ENCODE measurements at regions not wholly inside any gene's neighbourhood (a gene's known extent, or its start where the extent isn't known, plus 50 kb on each side); places are given as distances from the start of the nearest gene placed in this dataset.

DNA sequence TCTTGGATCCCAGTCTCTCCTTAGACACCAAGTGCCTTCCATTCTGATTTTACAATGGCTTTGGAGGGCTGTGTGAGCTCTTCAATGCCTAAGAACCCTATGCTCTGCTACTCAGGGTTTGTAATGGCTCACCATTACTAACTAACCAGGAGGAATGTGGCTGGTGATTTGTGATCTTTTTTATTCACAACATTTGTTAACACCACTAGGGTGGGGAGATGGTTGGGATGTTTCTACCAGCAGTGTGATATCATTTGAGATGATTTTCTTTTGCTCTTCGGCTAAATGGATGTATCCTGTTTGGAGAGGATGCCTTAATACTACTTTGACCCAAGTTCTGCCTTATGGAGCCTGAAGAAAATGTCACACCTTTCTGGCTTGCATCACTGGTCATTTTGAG lies 226.9 kb downstream of the MFSD1 start:
- intact Hi-C loops (cut with DNase I): no loop called here

DNA sequence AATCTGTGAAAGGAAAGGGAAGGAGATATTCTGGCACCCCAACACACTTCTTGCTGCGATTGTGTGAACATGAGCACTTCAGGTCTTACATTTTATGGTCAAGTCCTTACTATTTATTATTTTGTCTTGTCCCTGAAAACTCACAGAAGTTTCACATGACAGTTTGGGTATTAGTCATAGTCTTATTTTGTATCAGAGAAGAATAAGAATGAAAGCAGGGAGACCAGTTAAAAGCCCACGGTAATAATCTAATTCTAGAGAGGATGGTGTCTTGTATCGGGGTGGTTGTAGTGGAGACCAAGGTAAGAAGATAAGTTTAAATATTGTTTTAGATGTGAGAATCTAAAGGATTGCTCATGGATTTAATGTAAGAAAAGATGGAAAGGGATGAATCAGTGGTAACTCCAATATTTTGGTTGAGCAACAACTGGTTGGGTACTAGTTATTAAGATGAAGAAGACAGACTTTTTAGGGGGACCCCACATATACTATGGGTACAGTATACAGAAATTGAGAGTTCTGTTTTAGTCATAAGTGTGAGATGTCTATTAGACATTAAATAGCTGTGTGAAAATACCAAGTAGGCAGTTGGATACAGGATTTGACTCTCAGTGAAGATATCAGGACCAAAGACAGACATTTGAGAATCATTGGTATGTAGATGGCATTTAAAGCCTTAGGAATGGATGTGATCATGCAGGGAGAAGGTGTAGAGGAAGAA lies 227.6 kb downstream of the MFSD1 start:
- TF ChIP-seq POLR2AphosphoS5 (IDR thresholded peaks at IDR 0.05): no peak
- Histone ChIP-seq H3K27ac (no peak overlapping the region), H3K36me3 (no peaks in the 10 kb centered on the region), H3K27me3 (replicated peaks; ENCODE audit: insufficient read depth) (no peaks in the 10 kb centered on the region), H3K9me3 (no peaks in the 10 kb centered on the region), H3K4me3 (no peak overlapping the region), H3K4me1 (replicated peaks) (no peaks in the 10 kb centered on the region)
- DNase-seq (ENCODE audit: low spot score): no peak
- WGBS: 90% methylated on average over 3 of the region's 3 CpGs
- intact Hi-C loops (cut with DNase I): no loop called here

More for the DNA sequence above, 226.9 kb downstream of the MFSD1 start:
- no peaks in the 10 kb centered on the region for H3K36me3 ChIP-seq
- H3K4me3 ChIP-seq: no peak overlapping the region
- H3K4me1 ChIP-seq (replicated peaks): no peaks in the 10 kb centered on the region
- H3K27me3 ChIP-seq (replicated peaks; ENCODE audit: insufficient read depth): no peaks in the 10 kb centered on the region
- TF ChIP-seq POLR2A (IDR thresholded peaks at IDR 0.05) (no peak), POLR2AphosphoS5 (IDR thresholded peaks at IDR 0.05) (no peak)
- TF ChIP-seq, protein P1, sequence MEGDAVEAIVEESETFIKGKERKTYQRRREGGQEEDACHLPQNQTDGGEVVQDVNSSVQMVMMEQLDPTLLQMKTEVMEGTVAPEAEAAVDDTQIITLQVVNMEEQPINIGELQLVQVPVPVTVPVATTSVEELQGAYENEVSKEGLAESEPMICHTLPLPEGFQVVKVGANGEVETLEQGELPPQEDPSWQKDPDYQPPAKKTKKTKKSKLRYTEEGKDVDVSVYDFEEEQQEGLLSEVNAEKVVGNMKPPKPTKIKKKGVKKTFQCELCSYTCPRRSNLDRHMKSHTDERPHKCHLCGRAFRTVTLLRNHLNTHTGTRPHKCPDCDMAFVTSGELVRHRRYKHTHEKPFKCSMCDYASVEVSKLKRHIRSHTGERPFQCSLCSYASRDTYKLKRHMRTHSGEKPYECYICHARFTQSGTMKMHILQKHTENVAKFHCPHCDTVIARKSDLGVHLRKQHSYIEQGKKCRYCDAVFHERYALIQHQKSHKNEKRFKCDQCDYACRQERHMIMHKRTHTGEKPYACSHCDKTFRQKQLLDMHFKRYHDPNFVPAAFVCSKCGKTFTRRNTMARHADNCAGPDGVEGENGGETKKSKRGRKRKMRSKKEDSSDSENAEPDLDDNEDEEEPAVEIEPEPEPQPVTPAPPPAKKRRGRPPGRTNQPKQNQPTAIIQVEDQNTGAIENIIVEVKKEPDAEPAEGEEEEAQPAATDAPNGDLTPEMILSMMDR (IDR thresholded peaks at IDR 0.05): no peak
- H3K27ac ChIP-seq: no peak overlapping the region
- no peak for DNase-seq (ENCODE audit: low spot score)
- WGBS: 100% methylated on average over 1 of the region's 1 CpG
- no peaks in the 10 kb centered on the region for H3K9me3 ChIP-seq

DNA sequence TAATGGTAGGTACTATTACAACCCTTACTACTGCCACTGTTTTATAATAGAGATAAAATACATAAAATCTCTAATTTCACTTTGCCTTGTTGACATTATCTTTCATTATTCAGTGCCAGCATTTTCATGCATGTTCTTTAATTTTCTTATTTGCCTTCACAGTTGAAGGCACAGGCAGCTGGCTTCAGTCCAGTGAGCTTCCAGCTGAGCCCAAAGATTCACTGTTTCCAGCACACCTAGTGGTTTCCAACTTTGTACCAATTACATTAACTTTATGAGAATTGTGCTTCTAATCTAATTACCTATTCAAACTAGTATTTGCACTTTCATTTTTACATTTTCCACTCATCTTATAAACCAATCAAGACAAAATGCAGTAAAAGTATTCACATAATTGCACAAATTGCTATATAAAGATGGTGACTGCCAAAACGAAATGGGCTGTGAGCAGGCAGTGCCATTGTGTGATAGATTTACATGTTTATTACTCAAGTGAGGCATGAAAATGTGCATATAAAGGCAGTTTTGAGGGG lies 228.3 kb downstream of the MFSD1 start:
- TF ChIP-seq POLR2A (IDR thresholded peaks at IDR 0.05) (no peak), POLR2AphosphoS5 (IDR thresholded peaks at IDR 0.05) (no peak)
- TF ChIP-seq, protein P1 (IDR thresholded peaks at IDR 0.05): no peak
- no peaks in the 10 kb centered on the region for H3K36me3 ChIP-seq
- intact Hi-C loops (cut with DNase I): no loop called here
- H3K4me1 ChIP-seq (replicated peaks): no peaks in the 10 kb centered on the region
- DNase-seq (ENCODE audit: low spot score): no peak
- no peaks in the 10 kb centered on the region for H3K9me3 ChIP-seq
- H3K27ac ChIP-seq: no peak overlapping the region
- 30% methylated on average over 1 of the region's 1 CpG for WGBS
- H3K4me3 ChIP-seq: no peak overlapping the region
- H3K27me3 ChIP-seq (replicated peaks; ENCODE audit: insufficient read depth): no peaks in the 10 kb centered on the region

DNA sequence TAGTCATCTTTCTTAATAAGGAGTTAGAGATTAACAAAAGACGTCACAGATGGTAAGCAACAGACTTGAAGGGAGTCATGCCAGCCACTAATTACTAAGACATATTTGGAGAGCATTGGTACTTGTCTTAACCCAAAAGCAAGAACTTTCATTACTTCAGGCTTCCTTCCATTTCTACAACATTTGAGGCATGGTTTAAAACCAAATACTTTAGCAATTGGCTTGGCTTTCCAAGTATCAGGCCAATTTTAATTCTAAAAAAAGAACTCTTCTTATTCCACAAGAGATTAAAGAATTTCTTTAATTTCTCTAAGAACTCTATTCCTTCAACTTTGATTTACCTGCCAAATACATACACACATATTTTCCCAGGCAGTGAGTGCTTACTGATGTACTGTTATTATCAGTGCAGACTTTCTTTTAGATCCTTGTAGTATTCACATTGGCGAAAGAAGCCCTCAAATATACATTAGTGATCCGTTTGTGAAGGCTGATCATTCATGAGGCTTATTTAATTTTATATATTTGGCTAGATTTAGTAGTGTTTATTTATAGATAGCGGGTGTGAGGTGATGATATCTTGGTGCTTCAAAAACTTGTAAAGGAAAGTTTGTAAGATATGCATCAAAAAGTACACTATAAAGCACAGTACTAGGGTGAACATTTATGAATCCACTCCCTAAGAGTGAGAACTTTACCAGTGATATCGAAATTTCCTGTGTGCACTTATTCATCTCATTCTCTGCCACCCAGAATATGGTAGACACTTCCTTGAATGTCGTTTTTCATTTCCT lies 229.2 kb downstream of the MFSD1 start:
- Histone ChIP-seq H3K4me3 (no peak overlapping the region), H3K9me3 (no peaks in the 10 kb centered on the region), H3K27me3 (replicated peaks; ENCODE audit: insufficient read depth) (no peaks in the 10 kb centered on the region), H3K36me3 (no peaks in the 10 kb centered on the region), H3K4me1 (replicated peaks) (no peaks in the 10 kb centered on the region), H3K27ac (no peak overlapping the region)
- intact Hi-C loops (cut with DNase I): no loop called here
- DNase-seq (ENCODE audit: low spot score): no peak
- WGBS: 32% methylated on average over 6 of the region's 6 CpGs
- TF ChIP-seq, protein P1 (IDR thresholded peaks at IDR 0.05): no peak
- TF ChIP-seq POLR2A (IDR thresholded peaks at IDR 0.05): no peak
- TF ChIP-seq POLR2AphosphoS5 (IDR thresholded peaks at IDR 0.05): no peak

DNA sequence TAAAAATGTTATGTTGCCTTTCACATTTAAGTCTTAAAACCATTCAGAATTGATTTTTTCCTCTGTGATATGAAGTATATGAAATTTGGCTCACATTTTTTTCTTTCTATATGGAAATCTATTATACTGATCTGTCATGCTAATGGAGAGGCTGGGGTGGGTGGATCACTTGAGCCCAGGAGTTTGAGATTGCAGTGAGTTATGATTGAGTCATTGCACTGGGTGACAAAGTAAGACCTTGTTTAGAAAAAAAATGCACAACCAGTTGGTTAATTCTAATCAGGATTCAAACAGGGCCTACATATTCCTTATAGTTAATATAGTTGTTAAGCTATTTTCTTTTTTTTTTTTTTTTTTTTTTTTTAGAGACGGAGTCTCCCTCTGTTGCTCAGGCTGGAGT lies 230.5 kb downstream of the MFSD1 start:
- H3K36me3 ChIP-seq: no peaks in the 10 kb centered on the region
- no peak overlapping the region for H3K27ac ChIP-seq
- H3K4me3 ChIP-seq: no peak overlapping the region
- intact Hi-C loops (cut with DNase I): no loop called here
- H3K4me1 ChIP-seq (replicated peaks): no peaks in the 10 kb centered on the region
- no peak for DNase-seq (ENCODE audit: low spot score)
- H3K27me3 ChIP-seq (replicated peaks; ENCODE audit: insufficient read depth): no peaks in the 10 kb centered on the region
- H3K9me3 ChIP-seq: no peaks in the 10 kb centered on the region
- WGBS: 94% methylated on average over 1 of the region's 1 CpG
- TF ChIP-seq POLR2A (IDR thresholded peaks at IDR 0.05): no peak
- TF ChIP-seq POLR2AphosphoS5 (IDR thresholded peaks at IDR 0.05): no peak
- TF ChIP-seq, protein P1 (IDR thresholded peaks at IDR 0.05): no peak
